ENCODE measurements at regions not wholly inside any gene's neighbourhood (a gene's known extent, or its start where the extent isn't known, plus 50 kb on each side); places are given as distances from the start of the nearest gene placed in this dataset.

GRCh38 chr14:43155258-43155657 is 1351.8 kb downstream of the FSCB start:
- TF ChIP-seq CTCF (IDR thresholded peaks at IDR 0.05; ENCODE audit: low read depth, low read length): no peak
- no peak overlapping the region for H3K4me3 ChIP-seq (replicated peaks in 1 of 2; ENCODE audit: low read depth in 2 of 2, low read length in 2 of 2)
- DNase-seq (ENCODE audit: low read depth in 2 of 2): no peak

- DNase-seq (ENCODE audit: low read depth in 2 of 2): no peak
- TF ChIP-seq CTCF (IDR thresholded peaks at IDR 0.05; ENCODE audit: low read depth, low read length): no peak
- H3K4me3 ChIP-seq (replicated peaks in 1 of 2; ENCODE audit: low read depth in 2 of 2, low read length in 2 of 2): no peak overlapping the region
These were observed 1359.6 kb downstream of the FSCB start for GRCh38 chr14:43147485-43147884.

- no peak for TF ChIP-seq CTCF (IDR thresholded peaks at IDR 0.05; ENCODE audit: low read depth, low read length)
- no peak for DNase-seq (ENCODE audit: low read depth in 2 of 2)
- H3K4me3 ChIP-seq (replicated peaks in 1 of 2; ENCODE audit: low read depth in 2 of 2, low read length in 2 of 2): no peak overlapping the region
These were observed 1361.7 kb downstream of the FSCB start for GRCh38 chr14:43145361-43145760.

- H3K4me3 ChIP-seq (replicated peaks in 1 of 2; ENCODE audit: low read depth in 2 of 2, low read length in 2 of 2): no peak overlapping the region
- TF ChIP-seq CTCF (IDR thresholded peaks at IDR 0.05; ENCODE audit: low read depth, low read length): no peak
- DNase-seq (ENCODE audit: low read depth in 2 of 2): no peak
These were observed 1364.0 kb downstream of the FSCB start for GRCh38 chr14:43143106-43143505.

- TF ChIP-seq CTCF (IDR thresholded peaks at IDR 0.05; ENCODE audit: low read depth, low read length): no peak
- H3K4me3 ChIP-seq (replicated peaks in 1 of 2; ENCODE audit: low read depth in 2 of 2, low read length in 2 of 2): no peak overlapping the region
These were observed 1365.4 kb downstream of the FSCB start for GRCh38 chr14:43141636-43142191.

GRCh38 chr14:43140453-43140852 is 1366.6 kb downstream of the FSCB start:
- DNase-seq (ENCODE audit: low read depth in 2 of 2): no peak
- no peak for TF ChIP-seq CTCF (IDR thresholded peaks at IDR 0.05; ENCODE audit: low read depth, low read length)
- no peak overlapping the region for H3K4me3 ChIP-seq (replicated peaks in 1 of 2; ENCODE audit: low read depth in 2 of 2, low read length in 2 of 2)

More at GRCh38 chr14:43141636-43142191, 1365.4 kb downstream of the FSCB start:
- no peak for DNase-seq (ENCODE audit: low read depth in 2 of 2)

GRCh38 chr14:43135877-43136411 is 1371.1 kb downstream of the FSCB start:
- no peak for DNase-seq (ENCODE audit: low read depth in 2 of 2)
- H3K4me3 ChIP-seq (replicated peaks in 1 of 2; ENCODE audit: low read depth in 2 of 2, low read length in 2 of 2): no peak overlapping the region
- TF ChIP-seq CTCF (IDR thresholded peaks at IDR 0.05; ENCODE audit: low read depth, low read length): no peak
